Transverse colon (tissue), 4 donors: ENCODE measurements at regions not wholly inside any gene's neighbourhood (a gene's known extent, or its start where the extent isn't known, plus 50 kb on each side); places are given as distances from the start of the nearest gene placed in this dataset.

ENCODE experiments used
- DNase-seq: peaks from one replicate; pipeline ENCODE4 v3.0.0-alpha.2; 2019
- H3K27ac ChIP-seq, 4 donors: fragments of 200-600 bp; sonication (generic); 2 replicates each; pipeline ENCODE4 v1.5.1; 2016 to 2018; ENCODE audit warnings: inconsistent platforms in 4 of 4
- H3K27me3 ChIP-seq: fragments of 200-600 bp; sonication (generic); 2 replicates; pipeline ENCODE4 v1.5.1; 2017; ENCODE audit warnings: inconsistent platforms
- H3K36me3 ChIP-seq, 4 donors: fragments of 200-600 bp; sonication (generic); 2 replicates each; pipeline ENCODE4 v1.5.1; 2017 to 2019; ENCODE audit warnings: inconsistent platforms in 4 of 4
- H3K4me1 ChIP-seq, 4 donors: fragments of 200-600 bp; sonication (generic); 2 replicates each; pipeline ENCODE4 v1.5.1; 2017 to 2020; ENCODE audit warnings: inconsistent platforms in 4 of 4
- H3K4me3 ChIP-seq, 4 donors: fragments of 200-600 bp; sonication (generic); 1 replicate in 1 of 4; 2 replicates in 3 of 4; pipeline versions ENCODE4 v1.5.1 to v1.6.1; 2017 to 2019; ENCODE audit warnings: inconsistent platforms in 4 of 4
- H3K9me3 ChIP-seq, 2 donors: fragments of 200-600 bp; sonication (generic); 2 replicates each; pipeline ENCODE4 v1.5.1; 2017 to 2019; ENCODE audit warnings: inconsistent platforms in 2 of 2
- EP300 ChIP-seq: sonication (generic); formaldehyde crosslinking; IDR thresholded peaks from one replicate; pipeline ENCODE4 v1.6.1; 2017; ENCODE audit warnings: antibody characterized with exemption, low read depth
- POLR2A ChIP-seq: fragments of 450-650 bp; IDR thresholded peaks from one replicate; pipeline ENCODE4 v1.6.1; 2016; ENCODE audit warnings: antibody characterized with exemption, mild to moderate bottlenecking, moderate library complexity
- POLR2AphosphoS5 ChIP-seq, 3 donors: sonication (generic); formaldehyde crosslinking; IDR thresholded peaks; one replicate each; pipeline ENCODE4 v1.6.1; 2016; ENCODE audit warnings: antibody characterized with exemption in 3 of 3
- WGBS, 2 donors: methylation state at CpG; one replicate each; pipeline ENCODE4 v1.1.5; 2018; ENCODE audit warnings: low coverage in 1 of 2; 5-methylcytosine and 5-hydroxymethylcytosine counted together
- in situ Hi-C, 4 donors: fragments of 200-750 bp; cut with MboI; loops; one replicate each; pipeline versions ENCODE4 v1.15.0 to v1.15.1; 2017; ENCODE audit warnings: low sequenced_read_pairs in 3 of 4, low pct_ligation_motif_present in 1 of 4, low pct_unique_long_range_greater_than_20kb in 1 of 4
- intact Hi-C: fragments of 100-400 bp; cut with DNase I; formaldehyde crosslinking; loops from one replicate; pipeline ENCODE4 v1.15.1; 2023; ENCODE audit warnings: low total_unique reads
- TF ChIP-seq, protein P1 (sequence below), 5 experiments: fragments of 200-600 bp in 3 of 5; fragments of 450-650 bp in 2 of 5; sonication (generic) in 3 of 5; IDR thresholded peaks; 1 replicate in 2 of 5; 2 replicates in 3 of 5; pipeline ENCODE4 v1.5.1; 2016 to 2017; ENCODE audit warnings: antibody characterized with exemption in 5 of 5, inconsistent platforms in 3 of 5, mild to moderate bottlenecking in 2 of 5, moderate library complexity in 1 of 5

- Histone ChIP-seq H3K27me3 (no peaks in the 10 kb centered on the region), H3K4me3 (no peak overlapping the region), H3K9me3 (no peaks in the 10 kb centered on the region), H3K4me1 (no peaks in the 10 kb centered on the region), H3K27ac (no peak overlapping the region), H3K36me3 (no peaks in the 10 kb centered on the region)
- intact Hi-C loops: no loop called here
- DNase-seq: no peak
- TF ChIP-seq EP300 (no peak), POLR2AphosphoS5 (IDR thresholded peaks at IDR 0.05) (no peak), POLR2A (no peak)
- TF ChIP-seq, protein P1, sequence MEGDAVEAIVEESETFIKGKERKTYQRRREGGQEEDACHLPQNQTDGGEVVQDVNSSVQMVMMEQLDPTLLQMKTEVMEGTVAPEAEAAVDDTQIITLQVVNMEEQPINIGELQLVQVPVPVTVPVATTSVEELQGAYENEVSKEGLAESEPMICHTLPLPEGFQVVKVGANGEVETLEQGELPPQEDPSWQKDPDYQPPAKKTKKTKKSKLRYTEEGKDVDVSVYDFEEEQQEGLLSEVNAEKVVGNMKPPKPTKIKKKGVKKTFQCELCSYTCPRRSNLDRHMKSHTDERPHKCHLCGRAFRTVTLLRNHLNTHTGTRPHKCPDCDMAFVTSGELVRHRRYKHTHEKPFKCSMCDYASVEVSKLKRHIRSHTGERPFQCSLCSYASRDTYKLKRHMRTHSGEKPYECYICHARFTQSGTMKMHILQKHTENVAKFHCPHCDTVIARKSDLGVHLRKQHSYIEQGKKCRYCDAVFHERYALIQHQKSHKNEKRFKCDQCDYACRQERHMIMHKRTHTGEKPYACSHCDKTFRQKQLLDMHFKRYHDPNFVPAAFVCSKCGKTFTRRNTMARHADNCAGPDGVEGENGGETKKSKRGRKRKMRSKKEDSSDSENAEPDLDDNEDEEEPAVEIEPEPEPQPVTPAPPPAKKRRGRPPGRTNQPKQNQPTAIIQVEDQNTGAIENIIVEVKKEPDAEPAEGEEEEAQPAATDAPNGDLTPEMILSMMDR (IDR thresholded peaks at IDR 0.05): no peak
- in situ Hi-C loops: no loop called here
Measured at GRCh38 chr20:55893031-55893430, 112.3 kb downstream of the CBLN4 start.

DNA sequence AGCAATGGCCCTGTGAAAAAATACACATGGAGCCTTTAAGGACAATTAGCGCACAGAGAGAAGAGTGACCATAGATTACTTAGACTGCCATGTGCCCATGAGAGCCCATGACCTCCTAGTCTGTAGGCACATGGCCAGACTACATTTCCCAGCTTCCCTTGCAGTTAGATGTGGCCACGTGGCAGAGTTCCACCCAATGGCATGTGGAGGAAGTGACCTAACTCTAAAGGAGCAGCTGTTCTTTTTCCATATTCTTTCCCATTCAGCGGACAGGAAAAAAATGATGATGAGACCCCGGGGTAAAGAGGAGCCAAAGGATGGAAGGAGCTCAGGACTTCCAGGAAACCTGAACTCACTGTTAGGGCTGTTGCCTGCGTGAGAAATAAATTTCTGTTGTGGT, 116.6 kb downstream of the CBLN4 start:
- TF ChIP-seq POLR2AphosphoS5 (IDR thresholded peaks at IDR 0.05): no peak
- TF ChIP-seq, protein P1 (IDR thresholded peaks at IDR 0.05): no peak
- TF ChIP-seq POLR2A: no peak
- TF ChIP-seq EP300: no peak
- DNase-seq: no peak
- WGBS, 2 donors: 75 to 77% methylated on average over 4 to 5 of the region's 5 CpGs
- Histone ChIP-seq H3K27me3 (no peaks in the 10 kb centered on the region), H3K36me3 (no peaks in the 10 kb centered on the region), H3K9me3 (no peaks in the 10 kb centered on the region), H3K4me1 (no peaks in the 10 kb centered on the region), H3K27ac (no peak overlapping the region), H3K4me3 (no peak overlapping the region)
- in situ Hi-C loops: no loop called here
- intact Hi-C loops: no loop called here

GRCh38 chr20:55882910-55883309, 122.4 kb downstream of the CBLN4 start:
- H3K4me1 ChIP-seq: peaks cover 0 to 17% (median 0%) of the 10 kb centered on the region in 4 donors
- TF ChIP-seq POLR2AphosphoS5 (IDR thresholded peaks at IDR 0.05): no peak
- TF ChIP-seq EP300: no peak
- TF ChIP-seq, protein P1 (IDR thresholded peaks at IDR 0.05): no peak
- no peak for TF ChIP-seq POLR2A
- no peak overlapping the region for H3K27ac ChIP-seq
- no peaks in the 10 kb centered on the region for H3K9me3 ChIP-seq
- no peaks in the 10 kb centered on the region for H3K27me3 ChIP-seq
- in situ Hi-C loops: no loop called here
- peak; percentile 39 for DNase-seq
- H3K36me3 ChIP-seq: no peaks in the 10 kb centered on the region
- 33 to 43% methylated on average over 1 to 3 of the region's 3 CpGs for WGBS, 2 donors
- no peak overlapping the region for H3K4me3 ChIP-seq
- intact Hi-C loops: no loop called here

DNA sequence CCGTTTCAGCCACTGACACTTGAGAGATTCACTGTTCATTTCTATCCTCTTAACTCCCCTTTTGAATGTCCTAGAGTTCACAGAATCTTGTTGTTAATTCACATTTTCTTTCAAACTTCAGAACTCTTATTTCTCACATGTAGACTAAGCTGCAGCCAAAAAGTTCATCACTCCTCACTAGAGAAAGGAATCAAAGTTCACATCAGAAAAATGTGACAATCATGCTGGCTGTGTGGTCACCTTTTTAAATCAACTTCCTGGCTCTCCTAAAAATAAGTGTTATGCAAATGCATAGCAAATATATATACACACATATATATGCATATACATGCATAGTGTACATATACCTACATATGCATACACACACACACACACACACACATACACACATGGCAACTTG, 123.0 kb downstream of the CBLN4 start:
- in situ Hi-C loops (no loop called here), intact Hi-C loops (no loop called here)
- no peaks in the 10 kb centered on the region for H3K27me3 ChIP-seq
- no peak overlapping the region for H3K4me3 ChIP-seq
- no peak overlapping the region for H3K27ac ChIP-seq
- 75 to 80% methylated on average over 1 of the region's 1 CpG for WGBS, 2 donors
- no peaks in the 10 kb centered on the region for H3K36me3 ChIP-seq
- TF ChIP-seq EP300 (no peak), POLR2AphosphoS5 (IDR thresholded peaks at IDR 0.05) (no peak), POLR2A (no peak)
- TF ChIP-seq, protein P1 (IDR thresholded peaks at IDR 0.05): no peak
- no peaks in the 10 kb centered on the region for H3K9me3 ChIP-seq
- peaks cover 0 to 17% (median 0%) of the 10 kb centered on the region in 4 donors for H3K4me1 ChIP-seq
- no peak for DNase-seq
